HL-60 (cell line): ENCODE measurements at regions not wholly inside any gene's neighbourhood (a gene's known extent, or its start where the extent isn't known, plus 50 kb on each side); places are given as distances from the start of the nearest gene placed in this dataset.
A peak's percentile ranks its signal among the peaks of the same experiment; 100 is the strongest.

Experiments used
- DNase-seq, 2 experiments: peaks; one replicate each; pipeline ENCODE4 v3.0.0-alpha.2; 2010 to 2020; ENCODE audit warnings: low read depth in 1 of 2, low spot score in 1 of 2
- H3K27ac ChIP-seq: fragments of 250-450 bp; sonication (Bioruptor Pico); replicated peaks from 2 replicates; pipeline ENCODE4 v1.5.1; 2020; ENCODE audit warnings: mild to moderate bottlenecking, moderate library complexity
- H3K27me3 ChIP-seq: fragments of 250-450 bp; sonication (Bioruptor Pico); 2 replicates; pipeline ENCODE4 v1.5.1; 2021; ENCODE audit warnings: mild to moderate bottlenecking, moderate library complexity; ENCODE audit not compliant: insufficient read depth, poor library complexity, severe bottlenecking
- H3K4me3 ChIP-seq: replicated peaks from 2 replicates; pipeline ENCODE4 v1.5.1; 2011; ENCODE audit warnings: mild to moderate bottlenecking, control low read depth, low read length; ENCODE audit not compliant: insufficient read depth
- CTCF ChIP-seq: IDR thresholded peaks from one replicate; pipeline ENCODE4 v1.5.1; 2011; ENCODE audit warnings: low read length, control low read depth, inconsistent platforms; ENCODE audit not compliant: insufficient read depth
- GABPA ChIP-seq: IDR thresholded peaks from 2 replicates; pipeline ENCODE4 v1.6.1; 2012; ENCODE audit warnings: low read depth
- POLR2AphosphoS5 ChIP-seq: IDR thresholded peaks from 2 replicates; pipeline ENCODE4 v1.6.1; 2012; ENCODE audit warnings: low read depth
- REST ChIP-seq: IDR thresholded peaks from 2 replicates; pipeline ENCODE4 v1.6.1; 2012; ENCODE audit warnings: low read depth; ENCODE audit not compliant: insufficient replicate concordance
- SPI1 ChIP-seq: IDR thresholded peaks from 2 replicates; pipeline ENCODE4 v1.6.1; 2012; ENCODE audit warnings: low read depth, mild to moderate bottlenecking, borderline replicate concordance

- TF ChIP-seq POLR2AphosphoS5: no peak
- TF ChIP-seq SPI1: no peak
- TF ChIP-seq REST: no peak
- TF ChIP-seq GABPA: no peak
- no peak for TF ChIP-seq CTCF
- DNase-seq: no peak
- H3K4me3 ChIP-seq: no peak overlapping the region
These were observed 110.7 kb upstream of the HNRNPA3 start for GRCh38 chr2:177101930-177102329.

GRCh38 chr2:177106212-177106611, 106.4 kb upstream of the HNRNPA3 start:
- no peak overlapping the region for H3K27ac ChIP-seq
- TF ChIP-seq CTCF (peak; percentile 26), POLR2AphosphoS5 (no peak)
- H3K4me3 ChIP-seq: no peak overlapping the region
- H3K27me3 ChIP-seq: no peaks in the 10 kb centered on the region
- no peak for DNase-seq

More at GRCh38 chr2:177101930-177102329, 110.7 kb upstream of the HNRNPA3 start:
- Histone ChIP-seq H3K27ac (no peak overlapping the region), H3K27me3 (no peaks in the 10 kb centered on the region)

GRCh38 chr2:177108890-177109289, 103.7 kb upstream of the HNRNPA3 start:
- no peak overlapping the region for H3K4me3 ChIP-seq
- TF ChIP-seq POLR2AphosphoS5 (no peak), GABPA (no peak)
- H3K27me3 ChIP-seq: no peaks in the 10 kb centered on the region
- no peak overlapping the region for H3K27ac ChIP-seq
- no peak for DNase-seq

- H3K27me3 ChIP-seq: no peaks in the 10 kb centered on the region
- DNase-seq: no peak
- TF ChIP-seq GABPA (no peak), POLR2AphosphoS5 (no peak)
These were observed 97.9 kb upstream of the HNRNPA3 start for GRCh38 chr2:177114712-177115111.

GRCh38 chr2:177117755-177118154, 94.8 kb upstream of the HNRNPA3 start:
- DNase-seq: no peak
- Histone ChIP-seq H3K27me3 (no peaks in the 10 kb centered on the region), H3K4me3 (no peak overlapping the region), H3K27ac (no peak overlapping the region)
- TF ChIP-seq SPI1 (no peak), CTCF (no peak), POLR2AphosphoS5 (no peak), GABPA (no peak), REST (no peak)

More at GRCh38 chr2:177114712-177115111, 97.9 kb upstream of the HNRNPA3 start:
- H3K27ac ChIP-seq: no peak overlapping the region
- no peak overlapping the region for H3K4me3 ChIP-seq
